DND-41 (cell line): ENCODE measurements at regions not wholly inside any gene's neighbourhood (a gene's known extent, or its start where the extent isn't known, plus 50 kb on each side); places are given as distances from the start of the nearest gene placed in this dataset.

Experiments
- EZH2 ChIP-seq: IDR thresholded peaks from 3 replicates; pipeline ENCODE4 v1.6.1; 2012; ENCODE audit warnings: borderline replicate concordance, low read depth, mild to moderate bottlenecking, moderate library complexity, low read length, inconsistent platforms; ENCODE audit not compliant: severe bottlenecking
- TF ChIP-seq, protein P1 (sequence below): IDR thresholded peaks from 2 replicates; pipeline ENCODE4 v1.5.1; 2012; ENCODE audit warnings: borderline replicate concordance, low read length, moderate library complexity, mild to moderate bottlenecking; ENCODE audit not compliant: poor library complexity, severe bottlenecking; ENCODE audit errors: extremely low read depth

DNA sequence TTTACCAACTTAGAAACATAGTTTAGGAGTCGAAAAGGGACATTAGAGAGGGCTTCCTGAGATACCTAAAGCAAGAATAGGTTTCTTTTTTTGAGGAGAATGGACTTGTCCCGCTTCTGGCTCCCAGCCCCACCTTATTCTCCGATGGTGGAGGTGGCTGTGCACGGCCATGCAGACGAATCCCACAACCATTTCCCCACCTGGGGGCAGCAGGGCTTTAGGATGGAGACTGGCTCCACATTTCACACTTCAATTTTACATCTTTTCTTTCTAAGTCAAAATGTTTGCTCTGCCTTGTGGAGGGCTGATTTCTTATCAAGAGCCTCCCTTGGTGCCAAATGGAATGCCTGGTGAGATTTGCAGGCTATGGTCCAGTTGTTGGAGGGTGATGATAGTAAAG, 118.5 kb downstream of the GLRX3 start:
- TF ChIP-seq, protein P1, sequence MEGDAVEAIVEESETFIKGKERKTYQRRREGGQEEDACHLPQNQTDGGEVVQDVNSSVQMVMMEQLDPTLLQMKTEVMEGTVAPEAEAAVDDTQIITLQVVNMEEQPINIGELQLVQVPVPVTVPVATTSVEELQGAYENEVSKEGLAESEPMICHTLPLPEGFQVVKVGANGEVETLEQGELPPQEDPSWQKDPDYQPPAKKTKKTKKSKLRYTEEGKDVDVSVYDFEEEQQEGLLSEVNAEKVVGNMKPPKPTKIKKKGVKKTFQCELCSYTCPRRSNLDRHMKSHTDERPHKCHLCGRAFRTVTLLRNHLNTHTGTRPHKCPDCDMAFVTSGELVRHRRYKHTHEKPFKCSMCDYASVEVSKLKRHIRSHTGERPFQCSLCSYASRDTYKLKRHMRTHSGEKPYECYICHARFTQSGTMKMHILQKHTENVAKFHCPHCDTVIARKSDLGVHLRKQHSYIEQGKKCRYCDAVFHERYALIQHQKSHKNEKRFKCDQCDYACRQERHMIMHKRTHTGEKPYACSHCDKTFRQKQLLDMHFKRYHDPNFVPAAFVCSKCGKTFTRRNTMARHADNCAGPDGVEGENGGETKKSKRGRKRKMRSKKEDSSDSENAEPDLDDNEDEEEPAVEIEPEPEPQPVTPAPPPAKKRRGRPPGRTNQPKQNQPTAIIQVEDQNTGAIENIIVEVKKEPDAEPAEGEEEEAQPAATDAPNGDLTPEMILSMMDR = peak; percentile 11
- no peak for TF ChIP-seq EZH2
